ENCODE measurements at regions not wholly inside any gene's neighbourhood (a gene's known extent, or its start where the extent isn't known, plus 50 kb on each side); places are given as distances from the start of the nearest gene placed in this dataset.

GRCh38 chr10:129331207-129331838 lies 135.7 kb upstream of the MGMT start:
- no peak for DNase-seq

GRCh38 chr10:129331839-129332220 lies 135.2 kb upstream of the MGMT start:
- DNase-seq: no peak

GRCh38 chr10:129332476-129332875 lies 134.6 kb upstream of the MGMT start:
- no peak for DNase-seq

- no peak for DNase-seq
These were observed 133.3 kb upstream of the MGMT start for GRCh38 chr10:129333706-129334105.

- no peak for DNase-seq
These were observed 132.8 kb upstream of the MGMT start for GRCh38 chr10:129334266-129334665.

- no peak for DNase-seq
These were observed 131.6 kb upstream of the MGMT start for GRCh38 chr10:129335396-129335795.

- DNase-seq: no peak
These were observed 131.1 kb upstream of the MGMT start for GRCh38 chr10:129335942-129336341.

- DNase-seq: no peak
These were observed 127.8 kb upstream of the MGMT start for GRCh38 chr10:129339191-129339590.

- DNase-seq: no peak
These were observed 127.2 kb upstream of the MGMT start for GRCh38 chr10:129339841-129340240.

GRCh38 chr10:129341087-129341486 lies 126.0 kb upstream of the MGMT start:
- no peak for DNase-seq

- DNase-seq: no peak
These were observed 124.7 kb upstream of the MGMT start for GRCh38 chr10:129342385-129342784.

- no peak for DNase-seq
These were observed 123.9 kb upstream of the MGMT start for GRCh38 chr10:129343141-129343540.

- no peak for DNase-seq
These were observed 122.9 kb upstream of the MGMT start for GRCh38 chr10:129344103-129344502.

- no peak for DNase-seq
These were observed 122.2 kb upstream of the MGMT start for GRCh38 chr10:129344731-129345355.

GRCh38 chr10:129345763-129346162 lies 121.3 kb upstream of the MGMT start:
- DNase-seq: no peak

- DNase-seq: no peak
These were observed 116.4 kb upstream of the MGMT start for GRCh38 chr10:129350690-129351089.

- no peak for DNase-seq
These were observed 113.9 kb upstream of the MGMT start for GRCh38 chr10:129353101-129353500.

GRCh38 chr10:129360046-129360445 lies 107.0 kb upstream of the MGMT start:
- no peak for DNase-seq

GRCh38 chr10:129361676-129362376 lies 105.2 kb upstream of the MGMT start:
- DNase-seq: no peak

GRCh38 chr10:129364949-129365348 lies 102.1 kb upstream of the MGMT start:
- no peak for DNase-seq

GRCh38 chr10:129365767-129366402 lies 101.2 kb upstream of the MGMT start:
- no peak for DNase-seq

- no peak for DNase-seq
These were observed 100.6 kb upstream of the MGMT start for GRCh38 chr10:129366450-129366849.

GRCh38 chr10:129369566-129369965 lies 97.5 kb upstream of the MGMT start:
- DNase-seq: no peak

- DNase-seq: no peak
These were observed 95.5 kb upstream of the MGMT start for GRCh38 chr10:129371541-129371940.
